ENCODE measurements at regions not wholly inside any gene's neighbourhood (a gene's known extent, or its start where the extent isn't known, plus 50 kb on each side); places are given as distances from the start of the nearest gene placed in this dataset.

DNA sequence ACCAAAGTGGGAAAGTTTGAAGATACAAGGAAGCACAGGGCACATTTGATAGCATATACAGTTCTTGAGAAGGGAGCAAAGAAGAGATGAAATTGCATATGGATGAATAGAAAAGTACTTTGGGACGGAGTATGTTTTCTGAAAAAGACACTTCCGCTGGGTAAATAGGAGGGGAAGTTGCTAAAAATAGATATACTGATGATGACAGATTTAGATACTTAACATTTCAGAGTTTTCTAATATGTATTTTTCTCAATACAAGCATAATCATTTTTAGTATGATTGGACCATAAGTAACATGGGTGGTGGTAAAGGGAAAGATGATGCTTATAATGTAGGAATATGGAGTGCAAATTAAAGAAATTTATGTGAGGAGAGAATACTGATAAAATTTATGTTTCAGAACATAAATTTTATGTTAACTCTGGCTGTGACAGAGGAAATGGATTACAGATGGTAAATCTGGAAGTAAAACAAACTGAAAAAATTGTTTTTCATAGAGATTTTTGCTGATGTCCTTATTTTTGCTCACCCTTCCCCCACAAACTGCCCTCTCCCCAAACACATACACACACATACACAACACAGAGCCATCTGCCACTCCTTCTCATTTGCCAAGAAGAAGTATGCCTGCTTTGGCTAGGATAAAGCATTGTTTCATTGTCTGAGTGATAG is 583.9 kb upstream of the MIR17HG start:
- Mint-ChIP-seq H3K27ac (ENCODE audit: unreplicated experiment) (no peak overlapping the region), H3K4me3 (ENCODE audit: unreplicated experiment) (no peak overlapping the region), H3K9me3 (ENCODE audit: unreplicated experiment) (no peaks in the 10 kb centered on the region), H3K27me3 (ENCODE audit: unreplicated experiment) (no peaks in the 10 kb centered on the region), H3K36me3 (ENCODE audit: low read depth, unreplicated experiment) (no peaks in the 10 kb centered on the region), H3K4me1 (ENCODE audit: unreplicated experiment) (no peaks in the 10 kb centered on the region)
- no peak for DNase-seq (ENCODE audit: low spot score)
- TF ChIP-seq, protein P1, sequence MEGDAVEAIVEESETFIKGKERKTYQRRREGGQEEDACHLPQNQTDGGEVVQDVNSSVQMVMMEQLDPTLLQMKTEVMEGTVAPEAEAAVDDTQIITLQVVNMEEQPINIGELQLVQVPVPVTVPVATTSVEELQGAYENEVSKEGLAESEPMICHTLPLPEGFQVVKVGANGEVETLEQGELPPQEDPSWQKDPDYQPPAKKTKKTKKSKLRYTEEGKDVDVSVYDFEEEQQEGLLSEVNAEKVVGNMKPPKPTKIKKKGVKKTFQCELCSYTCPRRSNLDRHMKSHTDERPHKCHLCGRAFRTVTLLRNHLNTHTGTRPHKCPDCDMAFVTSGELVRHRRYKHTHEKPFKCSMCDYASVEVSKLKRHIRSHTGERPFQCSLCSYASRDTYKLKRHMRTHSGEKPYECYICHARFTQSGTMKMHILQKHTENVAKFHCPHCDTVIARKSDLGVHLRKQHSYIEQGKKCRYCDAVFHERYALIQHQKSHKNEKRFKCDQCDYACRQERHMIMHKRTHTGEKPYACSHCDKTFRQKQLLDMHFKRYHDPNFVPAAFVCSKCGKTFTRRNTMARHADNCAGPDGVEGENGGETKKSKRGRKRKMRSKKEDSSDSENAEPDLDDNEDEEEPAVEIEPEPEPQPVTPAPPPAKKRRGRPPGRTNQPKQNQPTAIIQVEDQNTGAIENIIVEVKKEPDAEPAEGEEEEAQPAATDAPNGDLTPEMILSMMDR (IDR thresholded peaks at IDR 0.05; ENCODE audit: unreplicated experiment): no peak

DNA sequence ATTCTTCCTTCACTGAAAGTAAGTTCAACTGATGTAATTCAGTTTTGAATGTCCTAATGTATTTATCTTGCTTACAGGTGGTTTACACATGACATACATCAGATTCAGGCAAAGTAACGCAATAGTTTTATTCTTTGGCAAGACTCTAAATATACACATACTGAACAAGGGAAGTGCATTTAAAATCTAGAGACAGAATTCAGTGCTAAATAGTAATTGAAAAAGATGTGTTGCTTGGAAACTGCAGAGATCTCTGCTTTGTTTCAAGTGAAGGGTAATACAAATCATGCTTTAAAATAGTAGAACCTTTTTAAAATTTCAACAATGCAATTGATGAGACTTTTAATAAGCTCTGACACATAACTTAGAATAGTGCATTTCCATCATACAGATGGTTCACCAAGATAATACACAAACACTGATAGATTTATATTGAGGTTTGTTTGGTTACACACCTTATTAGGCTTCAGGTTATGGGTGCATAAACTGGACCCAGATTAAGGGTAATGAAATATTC is 581.0 kb upstream of the MIR17HG start:
- no peak for DNase-seq (ENCODE audit: low spot score)
- Mint-ChIP-seq H3K4me3 (ENCODE audit: unreplicated experiment) (no peak overlapping the region), H3K4me1 (ENCODE audit: unreplicated experiment) (no peaks in the 10 kb centered on the region), H3K27ac (ENCODE audit: unreplicated experiment) (no peak overlapping the region), H3K27me3 (ENCODE audit: unreplicated experiment) (no peaks in the 10 kb centered on the region), H3K9me3 (ENCODE audit: unreplicated experiment) (no peaks in the 10 kb centered on the region), H3K36me3 (ENCODE audit: low read depth, unreplicated experiment) (no peaks in the 10 kb centered on the region)
- TF ChIP-seq, protein P1 (IDR thresholded peaks at IDR 0.05; ENCODE audit: unreplicated experiment): no peak

DNA sequence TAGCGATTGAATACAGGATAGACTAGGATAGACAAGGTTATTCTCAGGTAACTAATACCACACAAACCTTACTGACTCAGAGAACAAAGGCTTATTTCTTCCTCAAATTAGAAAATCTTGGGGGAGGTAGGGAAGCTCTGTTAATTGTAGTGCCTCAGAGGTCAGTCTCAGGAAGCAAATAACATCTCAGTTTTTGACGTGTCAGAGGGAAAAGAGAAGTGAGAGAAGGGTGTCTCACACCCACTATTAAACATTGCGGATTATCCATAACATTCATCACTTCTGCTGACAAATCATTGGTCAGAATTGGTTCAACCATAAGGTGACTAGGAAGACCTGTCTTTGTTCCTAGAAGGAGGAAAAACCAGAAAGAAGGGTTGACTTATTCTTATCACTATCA is 579.4 kb upstream of the MIR17HG start:
- H3K27me3 Mint-ChIP-seq (ENCODE audit: unreplicated experiment): no peaks in the 10 kb centered on the region
- no peaks in the 10 kb centered on the region for H3K36me3 Mint-ChIP-seq (ENCODE audit: low read depth, unreplicated experiment)
- H3K27ac Mint-ChIP-seq (ENCODE audit: unreplicated experiment): no peak overlapping the region
- H3K9me3 Mint-ChIP-seq (ENCODE audit: unreplicated experiment): no peaks in the 10 kb centered on the region
- TF ChIP-seq, protein P1 (IDR thresholded peaks at IDR 0.05; ENCODE audit: unreplicated experiment): no peak
- H3K4me1 Mint-ChIP-seq (ENCODE audit: unreplicated experiment): no peaks in the 10 kb centered on the region
- no peak overlapping the region for H3K4me3 Mint-ChIP-seq (ENCODE audit: unreplicated experiment)
- no peak for DNase-seq (ENCODE audit: low spot score)

DNA sequence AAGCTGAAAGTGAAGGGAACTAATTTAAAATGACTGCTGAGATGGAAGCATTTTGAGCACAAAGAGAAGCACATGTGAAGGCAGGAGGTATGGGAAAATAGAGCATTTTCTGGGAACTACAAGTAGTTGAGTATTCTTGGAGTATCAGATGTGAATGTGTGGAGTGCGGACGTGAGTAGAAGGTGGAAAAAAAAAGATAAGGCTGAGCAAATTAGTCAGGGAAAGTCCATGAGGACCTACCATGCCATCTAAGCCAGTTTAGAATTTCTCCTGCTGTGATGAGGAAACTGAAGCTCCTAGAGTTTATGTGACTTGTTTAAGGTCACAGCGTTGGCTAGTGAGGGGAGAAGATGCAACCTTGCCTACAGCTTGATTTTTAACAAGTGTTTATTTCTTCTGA is 578.1 kb upstream of the MIR17HG start:
- Mint-ChIP-seq H3K27ac (ENCODE audit: unreplicated experiment) (no peak overlapping the region), H3K4me1 (ENCODE audit: unreplicated experiment) (no peaks in the 10 kb centered on the region), H3K4me3 (ENCODE audit: unreplicated experiment) (no peak overlapping the region), H3K36me3 (ENCODE audit: low read depth, unreplicated experiment) (no peaks in the 10 kb centered on the region), H3K9me3 (ENCODE audit: unreplicated experiment) (no peaks in the 10 kb centered on the region), H3K27me3 (ENCODE audit: unreplicated experiment) (no peaks in the 10 kb centered on the region)
- DNase-seq (ENCODE audit: low spot score): no peak
- TF ChIP-seq, protein P1 (IDR thresholded peaks at IDR 0.05; ENCODE audit: unreplicated experiment): no peak

DNA sequence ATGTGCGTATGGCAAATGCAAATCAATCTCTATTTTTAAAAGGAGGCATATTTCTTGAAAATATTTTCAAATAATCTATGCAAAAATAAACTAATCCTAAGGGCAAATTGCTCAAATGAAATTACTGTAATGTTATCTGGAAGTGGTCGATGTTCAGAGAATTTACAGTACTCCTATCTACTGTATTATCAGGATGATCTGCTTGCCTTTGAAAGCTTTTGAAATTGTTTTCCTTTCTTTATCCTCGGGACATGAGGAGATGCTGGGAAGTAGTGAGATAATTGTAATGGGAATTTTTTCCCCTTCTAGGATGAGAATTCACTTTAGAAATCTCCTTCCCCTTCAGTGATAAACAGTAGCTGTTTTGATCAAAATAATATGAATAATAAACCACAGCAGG is 577.2 kb upstream of the MIR17HG start:
- DNase-seq (ENCODE audit: low spot score): no peak
- no peak overlapping the region for H3K4me3 Mint-ChIP-seq (ENCODE audit: unreplicated experiment)
- no peaks in the 10 kb centered on the region for H3K9me3 Mint-ChIP-seq (ENCODE audit: unreplicated experiment)
- H3K27ac Mint-ChIP-seq (ENCODE audit: unreplicated experiment): no peak overlapping the region
- no peaks in the 10 kb centered on the region for H3K27me3 Mint-ChIP-seq (ENCODE audit: unreplicated experiment)
- no peaks in the 10 kb centered on the region for H3K36me3 Mint-ChIP-seq (ENCODE audit: low read depth, unreplicated experiment)
- no peaks in the 10 kb centered on the region for H3K4me1 Mint-ChIP-seq (ENCODE audit: unreplicated experiment)
- TF ChIP-seq, protein P1 (IDR thresholded peaks at IDR 0.05; ENCODE audit: unreplicated experiment): no peak
